Midbrain (tissue), 1 donor: ENCODE measurements at regions not wholly inside any gene's neighbourhood (a gene's known extent, or its start where the extent isn't known, plus 50 kb on each side); places are given as distances from the start of the nearest gene placed in this dataset.

ENCODE experiments used
- DNase-seq: peaks from one replicate; lab custom pipeline; 2025; lab: John Stamatoyannopoulos, UW

DNA sequence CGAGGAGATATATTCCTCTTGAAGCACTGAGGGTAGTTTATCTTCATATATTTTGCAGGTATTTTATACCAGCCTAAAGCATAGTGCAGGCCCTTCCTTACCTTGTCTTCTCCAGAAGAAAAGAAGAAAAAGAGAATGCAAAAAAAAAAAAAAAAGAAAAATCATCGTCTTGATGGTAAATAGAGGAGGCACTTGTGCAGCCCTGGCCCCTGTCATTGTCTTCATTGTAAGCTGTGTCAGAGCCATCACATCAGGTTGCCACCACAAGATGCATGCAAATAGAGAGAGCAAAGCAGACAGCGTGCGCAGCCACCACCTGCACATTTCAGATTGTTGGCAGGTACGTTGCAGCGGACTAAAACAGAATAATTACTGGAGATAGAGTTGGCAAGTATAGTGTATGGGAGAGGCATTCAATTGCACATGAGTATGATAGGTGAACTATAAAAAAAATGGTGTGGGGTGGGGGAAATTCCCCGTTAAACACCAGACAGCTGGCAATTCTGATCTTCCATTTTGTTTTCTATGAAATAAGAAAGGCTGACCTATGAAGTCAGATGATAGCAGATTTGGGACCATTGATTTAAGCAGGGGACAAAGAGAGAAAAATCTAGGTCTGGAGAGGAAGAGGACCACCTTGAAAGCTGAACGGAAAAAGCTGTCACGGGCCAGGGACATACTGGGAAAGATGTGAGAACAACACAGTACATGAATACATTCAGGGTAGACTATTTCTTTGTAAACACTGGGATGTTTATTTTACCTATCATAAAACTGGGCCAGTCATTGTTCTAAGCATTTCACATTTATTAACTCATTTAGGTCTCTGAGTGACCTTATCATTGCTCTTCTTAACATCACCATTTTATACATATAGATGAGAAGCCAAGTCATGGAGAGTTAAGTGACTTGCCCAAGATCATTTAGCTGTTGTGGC lies 306.3 kb upstream of the SP8 start:
- DNase-seq = no peak

- DNase-seq = no peak
Measured at GRCh38 chr7:21094589-21094988, 307.9 kb upstream of the SP8 start.

GRCh38 chr7:21099432-21099831 lies 312.7 kb upstream of the SP8 start:
- no peak for DNase-seq

GRCh38 chr7:21099955-21100354 lies 313.3 kb upstream of the SP8 start:
- DNase-seq = no peak

DNA sequence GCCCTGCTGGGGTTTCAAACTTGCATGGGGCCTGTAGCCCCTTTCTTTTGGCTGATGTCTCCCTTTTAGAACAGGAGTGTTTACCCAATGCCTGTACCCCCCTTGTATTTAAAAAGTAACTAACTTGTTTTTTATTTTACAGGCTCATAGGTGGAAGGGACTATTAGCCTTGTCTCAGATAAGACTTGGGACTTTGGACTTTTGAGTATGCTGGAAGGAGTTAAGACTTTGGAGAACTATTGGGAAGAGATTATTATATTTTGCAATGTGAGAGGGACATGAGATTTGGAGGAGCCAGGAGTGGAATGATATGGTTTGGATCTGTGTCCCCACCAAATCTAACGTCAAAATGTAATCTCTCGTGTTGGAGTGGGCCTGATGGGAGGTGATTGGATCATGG lies 314.9 kb upstream of the SP8 start:
- DNase-seq = no peak

DNA sequence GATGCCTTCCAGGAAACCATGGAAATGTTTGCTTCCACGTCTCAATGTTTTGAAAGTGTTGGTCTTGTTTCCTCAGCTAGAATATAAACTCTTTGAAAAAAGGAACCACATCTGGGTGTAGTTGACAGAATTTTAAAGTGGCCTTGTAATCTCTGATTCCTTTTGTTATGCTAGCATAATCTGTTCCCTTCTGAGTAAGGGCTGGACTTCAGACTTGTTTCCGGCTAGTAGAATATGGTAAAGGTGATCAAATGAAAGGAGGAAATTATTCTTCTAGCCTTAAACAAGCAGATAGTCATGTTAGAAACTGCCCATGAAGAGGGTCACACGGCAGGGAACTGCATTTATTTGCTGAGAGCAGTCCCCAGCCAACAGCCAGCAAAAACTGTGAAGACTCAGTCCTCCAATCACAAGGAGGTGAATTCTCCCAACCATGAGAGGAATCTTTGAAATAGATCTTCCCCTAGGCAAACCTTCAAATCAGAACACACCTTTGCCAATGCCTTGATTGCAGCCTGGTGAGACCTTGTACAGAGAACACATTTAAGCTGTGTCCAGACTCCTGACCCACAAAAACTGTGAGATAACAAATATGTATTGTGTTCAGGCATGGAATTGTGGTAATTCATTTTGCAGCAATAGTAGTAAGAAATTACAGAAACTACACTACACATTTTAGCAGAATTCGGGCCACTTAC lies 316.9 kb upstream of the SP8 start:
- no peak for DNase-seq

DNA sequence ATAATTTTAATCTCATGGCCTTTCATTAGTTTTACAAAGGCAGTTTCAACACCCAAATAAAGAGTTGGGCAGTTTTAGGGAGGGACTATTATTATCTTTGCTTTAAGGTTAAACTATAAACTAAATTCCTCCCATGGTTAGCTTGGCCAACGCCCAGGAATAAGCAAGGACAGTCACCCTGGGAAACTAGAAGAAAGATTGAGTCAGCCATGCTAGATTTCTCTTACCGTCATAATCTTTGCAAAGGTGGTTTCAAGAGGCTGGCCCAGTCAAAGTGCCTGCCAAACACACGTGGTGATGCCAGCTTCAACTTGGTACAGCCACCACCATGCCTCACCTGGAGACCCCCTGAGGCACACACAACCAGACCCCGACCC lies 317.4 kb upstream of the SP8 start:
- DNase-seq = no peak

DNA sequence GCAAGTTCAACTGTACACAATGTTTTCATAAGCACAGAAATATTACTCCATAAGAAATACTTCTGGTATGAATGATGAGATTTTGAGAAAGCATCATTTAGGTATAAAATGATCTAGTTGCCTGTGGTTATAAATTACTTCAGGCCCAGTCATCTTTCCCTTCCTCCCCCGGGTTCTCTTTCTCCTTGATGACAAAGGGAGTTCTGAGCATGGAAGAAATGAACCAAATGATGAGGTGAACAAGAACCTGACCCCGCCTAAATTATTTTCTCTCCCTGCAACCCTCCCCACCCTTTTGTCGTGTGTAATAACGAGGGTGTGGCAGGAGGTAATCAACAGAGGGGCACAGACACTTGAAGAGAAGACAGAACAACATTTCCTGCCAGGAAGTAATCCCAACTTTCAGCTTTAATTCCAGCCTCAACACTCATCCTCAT lies 319.6 kb upstream of the SP8 start:
- DNase-seq = no peak

DNA sequence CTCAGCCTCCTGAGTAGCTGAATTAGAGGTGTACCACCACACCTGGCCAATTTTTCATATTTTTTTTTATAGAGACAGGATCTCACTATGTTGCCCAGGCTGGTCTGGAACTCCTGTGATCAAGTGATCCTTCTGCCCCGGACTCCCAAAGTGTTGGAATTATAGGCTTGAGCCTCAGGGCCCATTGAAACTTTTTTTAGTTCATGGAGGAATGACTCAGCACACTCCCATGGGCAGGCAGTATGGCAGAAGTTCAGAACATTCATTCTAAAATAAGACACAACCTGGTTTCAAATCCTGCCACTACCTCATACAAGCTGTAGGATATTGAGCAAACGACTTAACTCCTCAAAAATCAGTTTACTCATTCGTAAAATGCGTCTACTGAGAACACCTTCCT lies 320.4 kb upstream of the SP8 start:
- DNase-seq = no peak

- no peak for DNase-seq
Measured at GRCh38 chr7:21108182-21108581, 319.7 kb upstream of the SP4 start.

- DNase-seq = no peak
Measured at GRCh38 chr7:21113609-21114415, 314.1 kb upstream of the SP4 start.

DNA sequence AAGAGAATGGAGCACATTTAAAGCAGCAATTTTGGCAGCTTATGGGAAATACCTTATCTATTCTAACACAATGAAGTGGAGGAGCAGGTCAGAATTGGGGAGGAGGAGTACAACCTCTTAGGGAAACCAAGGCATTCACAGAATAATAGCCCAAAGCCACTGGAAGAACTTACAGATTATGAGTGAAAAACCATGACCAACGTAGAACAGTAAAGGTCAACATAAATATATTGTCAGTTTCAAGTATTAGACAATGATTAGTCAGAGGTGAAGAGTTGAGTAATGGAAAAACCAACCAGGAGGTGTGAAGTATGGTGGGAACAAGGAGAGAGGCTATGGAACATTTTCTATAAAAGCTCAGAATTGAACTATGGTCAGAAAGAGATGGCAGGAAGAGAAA lies 304.3 kb upstream of the SP4 start:
- DNase-seq = no peak

DNA sequence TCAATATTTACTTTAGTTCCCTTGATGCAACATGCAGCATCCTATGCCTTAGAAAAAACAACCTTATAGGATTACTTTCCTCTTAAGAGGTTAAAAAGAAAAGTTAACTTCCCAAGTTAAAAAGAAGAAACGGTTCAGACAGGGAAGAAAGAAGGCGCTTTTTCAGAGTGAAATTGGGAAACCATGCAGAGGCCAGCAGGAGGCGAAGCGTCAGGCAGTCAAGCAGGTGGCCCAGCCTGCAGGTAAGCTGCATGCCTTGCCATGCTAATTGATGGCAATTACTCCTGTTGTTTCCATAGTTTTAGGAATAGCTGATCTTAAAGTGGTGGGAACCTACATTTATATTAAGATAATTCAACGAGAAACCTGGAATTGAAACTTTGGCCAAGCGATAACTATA lies 302.6 kb upstream of the SP4 start:
- DNase-seq = no peak

DNA sequence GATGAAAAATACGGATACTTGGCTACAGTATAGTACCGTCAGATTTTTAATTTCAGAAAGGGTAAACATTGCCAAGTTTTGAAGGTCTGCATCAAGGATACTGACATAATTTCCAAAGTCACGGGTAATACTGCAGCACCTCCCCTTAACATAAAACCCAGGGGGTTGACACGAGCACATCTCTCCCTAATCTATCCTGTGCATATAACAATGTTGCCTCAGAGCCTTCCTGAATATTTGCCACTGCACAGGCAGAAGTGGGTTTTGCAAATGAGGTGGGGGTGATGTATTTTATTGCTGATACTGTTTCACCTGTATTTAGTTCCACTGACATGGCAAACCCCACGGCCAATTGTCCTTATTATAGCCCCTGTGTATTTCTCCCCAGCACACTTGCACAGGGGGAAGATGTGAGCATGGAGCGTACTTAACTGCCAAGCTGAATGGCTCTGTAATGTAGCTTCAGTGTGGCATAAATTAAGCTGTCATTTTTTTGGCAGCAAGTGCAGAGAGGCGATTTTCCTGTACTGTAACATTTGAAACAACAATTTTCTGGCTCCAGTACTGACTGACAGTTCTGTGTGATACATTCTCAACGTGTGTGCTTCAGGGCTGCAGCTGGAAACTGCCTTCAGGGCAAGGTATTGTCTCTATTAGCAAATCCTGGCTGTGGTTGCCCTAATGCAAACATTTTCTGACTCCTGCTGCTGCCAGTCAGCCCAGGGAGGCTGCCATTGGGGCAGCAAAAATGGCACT lies 299.6 kb upstream of the SP4 start:
- DNase-seq = no peak

GRCh38 chr7:21131897-21132296 lies 296.0 kb upstream of the SP4 start:
- DNase-seq = no peak

GRCh38 chr7:21134631-21135030 lies 293.3 kb upstream of the SP4 start:
- DNase-seq = no peak

DNA sequence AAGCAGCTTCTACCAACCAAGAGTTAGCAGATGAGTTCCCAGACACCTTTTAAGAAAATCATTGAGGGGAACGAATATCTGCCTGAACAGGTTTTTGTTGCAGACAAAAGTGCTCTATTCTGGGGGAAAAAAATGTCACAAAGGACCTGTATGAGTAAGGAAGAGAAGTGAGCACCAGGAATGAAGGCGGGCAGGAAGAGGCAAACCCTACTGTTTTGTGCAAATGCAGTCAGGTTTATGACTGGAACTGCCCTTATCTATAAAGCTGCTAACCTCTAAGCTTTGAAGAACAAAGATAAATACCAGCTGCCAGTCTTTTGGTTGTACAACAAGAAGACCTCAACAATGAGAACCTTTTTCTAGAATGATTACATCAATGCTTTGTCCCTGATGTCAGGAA lies 292.4 kb upstream of the SP4 start:
- DNase-seq = no peak

- no peak for DNase-seq
Measured at GRCh38 chr7:21137640-21138039, 290.2 kb upstream of the SP4 start.

DNA sequence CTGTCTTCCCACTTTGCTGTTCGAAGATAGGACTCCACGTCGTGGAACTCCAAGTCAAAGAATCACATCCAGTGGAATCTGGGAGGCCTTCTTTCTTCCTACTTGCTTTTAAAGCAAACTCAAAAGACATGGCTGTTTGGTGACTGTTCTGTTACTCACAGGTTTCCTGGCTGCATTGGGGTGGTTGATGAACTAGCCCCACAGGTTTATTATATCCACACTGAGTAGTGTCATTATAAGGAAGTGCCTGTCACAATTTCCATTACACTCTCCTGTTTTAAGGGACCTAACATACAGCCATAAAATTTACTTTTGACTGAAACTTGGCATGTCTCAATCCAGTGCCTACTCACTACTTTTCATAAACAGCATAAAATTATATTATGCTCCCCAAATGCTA lies 287.3 kb upstream of the SP4 start:
- DNase-seq = no peak

DNA sequence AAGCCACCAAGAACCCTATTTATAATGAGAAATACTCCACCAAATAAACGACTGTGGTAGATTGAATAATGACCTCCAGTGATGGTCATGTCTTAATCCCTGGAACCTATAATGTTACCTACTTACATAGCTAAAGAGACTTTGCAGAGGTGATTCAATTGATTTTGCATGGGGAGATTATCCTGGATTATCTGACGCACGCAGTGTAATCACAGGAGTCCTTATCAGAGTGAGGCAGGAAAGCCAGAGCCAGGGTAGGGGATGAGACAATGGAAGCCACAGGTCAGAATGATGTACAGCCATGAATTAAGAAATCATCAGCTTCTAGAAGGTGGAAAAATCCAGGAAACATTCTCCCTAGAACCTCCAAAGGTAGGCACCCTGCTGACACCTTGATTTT lies 286.4 kb upstream of the SP4 start:
- no peak for DNase-seq

- no peak for DNase-seq
Measured at GRCh38 chr7:21142081-21142480, 285.8 kb upstream of the SP4 start.
